Peyer's patch (tissue), 4 donors: ENCODE measurements at regions not wholly inside any gene's neighbourhood (a gene's known extent, or its start where the extent isn't known, plus 50 kb on each side); places are given as distances from the start of the nearest gene placed in this dataset.

ENCODE experiments used
- POLR2A ChIP-seq, 2 donors: fragments of 450-650 bp; IDR thresholded peaks; one replicate each; pipeline ENCODE4 v1.5.1; 2017; ENCODE audit warnings: antibody characterized with exemption in 2 of 2, mild to moderate bottlenecking in 2 of 2, moderate library complexity in 2 of 2
- TF ChIP-seq, protein P1 (sequence below), 6 experiments: fragments of 450-650 bp in 4 of 6; fragments of 200-600 bp in 2 of 6; sonication (generic) in 1 of 6; IDR thresholded peaks; one replicate each; pipeline ENCODE4 v1.5.1; 2017 to 2019; ENCODE audit warnings: antibody characterized with exemption in 6 of 6, mild to moderate bottlenecking in 3 of 6, moderate library complexity in 1 of 6

DNA sequence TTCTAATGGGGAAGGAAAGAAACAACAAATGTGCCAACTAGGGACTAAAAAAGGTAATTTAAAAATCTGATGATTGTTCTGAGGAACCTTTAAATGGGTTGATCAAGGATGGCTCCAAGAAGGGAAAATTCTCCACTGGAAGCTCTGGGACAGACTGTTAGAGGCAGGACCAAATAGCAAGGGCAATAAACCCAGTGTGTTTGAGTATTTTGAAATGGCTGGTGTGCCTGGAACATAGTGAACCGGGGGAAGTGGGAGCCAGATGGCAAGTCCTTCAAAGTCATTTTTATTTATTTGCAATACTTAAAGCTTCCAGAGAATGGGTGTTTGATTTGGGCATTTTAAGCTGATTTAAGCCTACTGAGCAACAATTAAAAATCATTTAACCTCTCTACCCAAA lies 587.7 kb upstream of the MEF2C start:
- TF ChIP-seq, protein P1, sequence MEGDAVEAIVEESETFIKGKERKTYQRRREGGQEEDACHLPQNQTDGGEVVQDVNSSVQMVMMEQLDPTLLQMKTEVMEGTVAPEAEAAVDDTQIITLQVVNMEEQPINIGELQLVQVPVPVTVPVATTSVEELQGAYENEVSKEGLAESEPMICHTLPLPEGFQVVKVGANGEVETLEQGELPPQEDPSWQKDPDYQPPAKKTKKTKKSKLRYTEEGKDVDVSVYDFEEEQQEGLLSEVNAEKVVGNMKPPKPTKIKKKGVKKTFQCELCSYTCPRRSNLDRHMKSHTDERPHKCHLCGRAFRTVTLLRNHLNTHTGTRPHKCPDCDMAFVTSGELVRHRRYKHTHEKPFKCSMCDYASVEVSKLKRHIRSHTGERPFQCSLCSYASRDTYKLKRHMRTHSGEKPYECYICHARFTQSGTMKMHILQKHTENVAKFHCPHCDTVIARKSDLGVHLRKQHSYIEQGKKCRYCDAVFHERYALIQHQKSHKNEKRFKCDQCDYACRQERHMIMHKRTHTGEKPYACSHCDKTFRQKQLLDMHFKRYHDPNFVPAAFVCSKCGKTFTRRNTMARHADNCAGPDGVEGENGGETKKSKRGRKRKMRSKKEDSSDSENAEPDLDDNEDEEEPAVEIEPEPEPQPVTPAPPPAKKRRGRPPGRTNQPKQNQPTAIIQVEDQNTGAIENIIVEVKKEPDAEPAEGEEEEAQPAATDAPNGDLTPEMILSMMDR (IDR thresholded peaks at IDR 0.05): no peak
- TF ChIP-seq POLR2A (IDR thresholded peaks at IDR 0.05): no peak
